Vagina (tissue), 2 donors: ENCODE measurements at regions not wholly inside any gene's neighbourhood (a gene's known extent, or its start where the extent isn't known, plus 50 kb on each side); places are given as distances from the start of the nearest gene placed in this dataset.

Experiments used
- DNase-seq, 2 donors: peaks; one replicate each; pipeline ENCODE4 v3.0.0-alpha.2; 2017; ENCODE audit errors: extremely low spot score in 2 of 2
- H3K27ac ChIP-seq: fragments of 200-600 bp; sonication (generic); one replicate; pipeline ENCODE4 v1.5.1; 2019
- H3K27me3 ChIP-seq: fragments of 200-600 bp; sonication (generic); one replicate; pipeline ENCODE4 v1.5.1; 2019
- H3K36me3 ChIP-seq, 2 donors: fragments of 200-600 bp; sonication (generic); one replicate each; pipeline ENCODE4 v1.5.1; 2017 to 2019
- H3K4me1 ChIP-seq: fragments of 200-600 bp; sonication (generic); one replicate; pipeline ENCODE4 v1.5.1; 2019
- H3K4me3 ChIP-seq, 2 donors: fragments of 200-600 bp; sonication (generic); 1 replicate in 1 of 2; 2 replicates in 1 of 2; pipeline ENCODE4 v1.5.1; 2016 to 2019
- H3K9me3 ChIP-seq: fragments of 200-600 bp; sonication (generic); one replicate; pipeline ENCODE4 v1.5.1; 2019
- CTCF ChIP-seq, 3 experiments: fragments of 450-650 bp in 2 of 3; fragments of 200-600 bp in 1 of 3; sonication (generic) in 1 of 3; IDR thresholded peaks; one replicate each; pipeline ENCODE4 v1.5.1; 2017 to 2019; ENCODE audit warnings: antibody characterized with exemption in 3 of 3, mild to moderate bottlenecking in 2 of 3, moderate library complexity in 2 of 3
- POLR2A ChIP-seq, 2 donors: fragments of 450-650 bp; IDR thresholded peaks; one replicate each; pipeline ENCODE4 v1.6.1; 2017; ENCODE audit warnings: antibody characterized with exemption in 2 of 2, mild to moderate bottlenecking in 2 of 2, moderate library complexity in 2 of 2
- POLR2AphosphoS5 ChIP-seq, 2 donors: sonication (generic); formaldehyde crosslinking; IDR thresholded peaks; one replicate each; pipeline ENCODE4 v1.9.0; 2017; ENCODE audit warnings: antibody characterized with exemption in 2 of 2, mild to moderate bottlenecking in 2 of 2, low read depth in 1 of 2; ENCODE audit not compliant: insufficient read depth in 1 of 2
- intact Hi-C: fragments of 100-400 bp; cut with DNase I; formaldehyde crosslinking; loops from one replicate; pipeline ENCODE4 v1.15.1; 2023

GRCh38 chr15:46576646-46577395 is 942.0 kb downstream of the SQOR start:
- no peak for DNase-seq
- TF ChIP-seq POLR2AphosphoS5 (IDR thresholded peaks at IDR 0.05; ENCODE audit: insufficient read depth in 1 of 2, low read depth in 1 of 2) (no peak), CTCF (IDR thresholded peaks at IDR 0.05) (no peak), POLR2A (IDR thresholded peaks at IDR 0.05) (no peak)
- no peaks in the 10 kb centered on the region for H3K27me3 ChIP-seq

GRCh38 chr15:46577767-46578166 is 942.9 kb downstream of the SQOR start:
- no peaks in the 10 kb centered on the region for H3K36me3 ChIP-seq
- H3K9me3 ChIP-seq, result no peaks in the 10 kb centered on the region
- H3K27me3 ChIP-seq, result no peaks in the 10 kb centered on the region
- intact Hi-C loops, result no loop called here
- no peak overlapping the region for H3K27ac ChIP-seq
- TF ChIP-seq POLR2AphosphoS5 (IDR thresholded peaks at IDR 0.05; ENCODE audit: insufficient read depth in 1 of 2, low read depth in 1 of 2) (no peak), CTCF (IDR thresholded peaks at IDR 0.05) (no peak), POLR2A (IDR thresholded peaks at IDR 0.05) (no peak)
- no peaks in the 10 kb centered on the region for H3K4me1 ChIP-seq
- no peak for DNase-seq
- H3K4me3 ChIP-seq, result no peak overlapping the region

More at GRCh38 chr15:46576646-46577395, 942.0 kb downstream of the SQOR start:
- Histone ChIP-seq H3K27ac (no peak overlapping the region), H3K9me3 (no peaks in the 10 kb centered on the region), H3K4me3 (no peak overlapping the region), H3K36me3 (no peaks in the 10 kb centered on the region), H3K4me1 (no peaks in the 10 kb centered on the region)
- intact Hi-C loops, result no loop called here

GRCh38 chr15:46580487-46580886 is 945.7 kb downstream of the SQOR start:
- TF ChIP-seq POLR2AphosphoS5 (IDR thresholded peaks at IDR 0.05; ENCODE audit: insufficient read depth in 1 of 2, low read depth in 1 of 2) (no peak), CTCF (IDR thresholded peaks at IDR 0.05) (no peak), POLR2A (IDR thresholded peaks at IDR 0.05) (no peak)
- Histone ChIP-seq H3K27ac (no peak overlapping the region), H3K9me3 (no peaks in the 10 kb centered on the region), H3K36me3 (no peaks in the 10 kb centered on the region), H3K27me3 (no peaks in the 10 kb centered on the region), H3K4me3 (no peak overlapping the region), H3K4me1 (no peaks in the 10 kb centered on the region)
- DNase-seq, result no peak
- intact Hi-C loops, result no loop called here

- no peaks in the 10 kb centered on the region for H3K36me3 ChIP-seq
- no peaks in the 10 kb centered on the region for H3K9me3 ChIP-seq
- no peak overlapping the region for H3K4me3 ChIP-seq
- no peaks in the 10 kb centered on the region for H3K27me3 ChIP-seq
- intact Hi-C loops, result no loop called here
- TF ChIP-seq POLR2AphosphoS5 (IDR thresholded peaks at IDR 0.05; ENCODE audit: insufficient read depth in 1 of 2, low read depth in 1 of 2) (no peak), CTCF (IDR thresholded peaks at IDR 0.05) (no peak), POLR2A (IDR thresholded peaks at IDR 0.05) (no peak)
- no peaks in the 10 kb centered on the region for H3K4me1 ChIP-seq
- no peak for DNase-seq
- H3K27ac ChIP-seq, result no peak overlapping the region
Measured at GRCh38 chr15:46580924-46581323, 946.1 kb downstream of the SQOR start.

GRCh38 chr15:46589088-46589487 is 954.3 kb downstream of the SQOR start:
- no peak overlapping the region for H3K27ac ChIP-seq
- H3K4me3 ChIP-seq, result no peak overlapping the region
- no peaks in the 10 kb centered on the region for H3K4me1 ChIP-seq
- H3K36me3 ChIP-seq, result no peaks in the 10 kb centered on the region
- no peaks in the 10 kb centered on the region for H3K9me3 ChIP-seq
- no peak for DNase-seq
- intact Hi-C loops, result no loop called here
- no peaks in the 10 kb centered on the region for H3K27me3 ChIP-seq
- TF ChIP-seq CTCF (IDR thresholded peaks at IDR 0.05) (no peak), POLR2A (IDR thresholded peaks at IDR 0.05) (no peak)
